HG03039 (cell line): ENCODE measurements at regions not wholly inside any gene's neighbourhood (a gene's known extent, or its start where the extent isn't known, plus 50 kb on each side); places are given as distances from the start of the nearest gene placed in this dataset.

Source experiments
- ATAC-seq: cut with Tn5 transposase; IDR thresholded peaks from one replicate; pipeline ENCODE4 v1.9.1; 2021; ENCODE audit warnings: mild to moderate bottlenecking, moderate library complexity; ENCODE audit not compliant: unreplicated experiment

DNA sequence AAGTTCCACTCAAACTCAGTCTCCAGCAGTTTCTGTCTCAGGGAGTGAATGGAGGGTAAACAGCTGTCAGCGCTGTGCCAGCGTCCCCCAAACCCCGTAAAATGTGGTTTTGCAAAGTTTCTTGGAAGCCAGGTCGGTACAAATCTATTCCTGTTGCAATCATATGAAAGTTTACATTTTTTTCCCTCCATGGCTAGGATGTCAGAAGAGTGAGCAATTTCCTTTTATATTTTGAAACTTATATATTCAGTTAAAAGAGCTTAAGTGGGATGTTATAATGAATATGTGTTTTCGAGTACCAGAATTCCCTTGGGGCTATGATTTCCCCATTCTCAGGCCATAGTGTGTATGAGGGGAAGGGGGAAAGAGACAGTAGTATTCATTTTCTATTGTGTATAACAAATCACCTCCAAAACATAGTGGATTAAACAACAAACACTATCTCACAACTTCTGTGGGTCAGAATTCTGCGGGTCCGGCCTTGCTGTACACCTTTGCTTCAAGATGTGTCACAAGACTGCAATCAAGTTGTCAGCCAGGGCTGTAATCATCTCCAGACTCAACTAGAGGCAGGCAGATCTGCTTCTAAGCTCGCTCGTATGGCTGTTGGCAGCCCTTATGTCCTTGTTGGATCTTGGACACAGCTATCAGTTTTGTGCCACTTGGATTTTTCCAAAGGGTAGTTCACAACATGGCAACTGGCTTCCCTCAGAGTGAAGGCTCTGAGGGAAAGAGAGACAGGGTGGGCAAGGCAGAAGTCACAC, 107.4 kb downstream of the SNX18 start:
- no peak for ATAC-seq

DNA sequence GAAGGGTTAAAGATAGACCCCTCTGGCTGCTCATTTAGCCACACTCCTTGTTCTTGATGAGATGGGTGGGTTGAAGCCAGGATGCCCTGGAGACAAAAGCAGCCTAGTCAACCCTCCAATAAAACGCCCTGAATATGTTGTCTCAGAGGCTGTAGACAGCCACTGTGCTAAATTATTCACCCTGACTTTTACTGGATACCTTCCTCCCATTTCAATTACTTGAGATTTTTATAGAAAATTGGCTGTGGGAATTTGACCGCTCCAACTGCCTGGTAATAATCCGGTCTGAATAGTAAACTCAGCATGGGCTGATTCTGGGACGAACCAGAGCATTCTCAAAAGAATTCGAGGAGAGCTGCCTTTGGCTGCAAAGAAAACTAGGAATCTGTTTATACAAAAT, 104.2 kb downstream of the SNX18 start:
- no peak for ATAC-seq

DNA sequence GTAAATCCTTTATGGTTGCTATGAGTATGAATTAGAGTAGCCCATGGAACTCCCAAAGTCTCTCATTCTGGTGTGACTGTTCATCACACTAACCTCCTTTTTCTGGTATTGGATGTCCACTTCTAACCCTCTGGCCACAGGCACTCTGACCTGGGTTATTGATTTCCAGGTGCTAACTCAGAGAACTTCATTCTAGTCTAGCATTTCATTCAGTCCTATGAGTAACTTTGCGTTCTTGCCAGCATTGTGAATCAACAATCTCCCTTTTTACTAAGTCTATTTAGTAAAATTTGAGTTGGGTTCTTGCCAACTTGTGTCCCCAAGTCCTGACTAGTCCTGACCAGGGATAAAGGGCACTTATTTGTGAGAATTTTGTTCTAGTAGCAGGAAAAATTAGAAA, 103.5 kb downstream of the SNX18 start:
- ATAC-seq, result no peak

DNA sequence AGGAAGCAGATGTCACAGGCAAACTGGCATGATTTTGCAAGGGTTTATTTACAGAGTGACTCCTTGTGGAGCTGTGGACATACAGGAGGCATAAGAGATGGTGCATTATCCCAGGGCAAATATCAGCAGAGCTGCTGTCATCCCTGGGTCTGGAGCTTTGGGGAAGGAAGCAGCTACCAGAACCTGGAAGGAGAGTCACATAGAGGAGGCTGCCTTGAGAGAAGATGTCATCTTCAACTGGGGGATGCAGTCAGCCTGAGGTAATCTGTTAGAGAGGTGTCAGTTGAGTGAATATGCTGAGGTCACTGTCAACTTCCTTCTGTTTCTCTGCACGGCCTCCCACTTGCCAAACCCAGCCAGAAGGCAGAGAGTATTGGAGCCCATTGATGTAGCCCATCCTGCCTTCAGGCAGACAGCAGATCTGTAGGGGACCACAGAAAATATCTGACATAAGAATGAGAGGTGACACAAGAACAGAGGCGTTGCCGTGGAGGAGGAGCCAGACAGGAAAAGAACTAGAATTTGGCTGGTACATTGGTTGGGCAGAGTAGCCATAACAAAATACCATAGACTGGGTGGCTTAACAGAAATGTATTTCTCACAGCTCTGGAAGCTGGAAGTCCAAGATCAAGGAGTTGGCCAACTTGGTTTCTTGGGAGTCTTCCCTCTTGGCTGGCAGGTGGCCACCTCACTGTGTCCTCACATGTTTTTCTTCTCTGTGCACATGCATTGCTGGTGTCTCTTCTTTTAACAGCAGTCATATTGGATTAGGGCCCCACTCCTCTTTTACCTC, 102.8 kb downstream of the SNX18 start:
- ATAC-seq, result no peak

DNA sequence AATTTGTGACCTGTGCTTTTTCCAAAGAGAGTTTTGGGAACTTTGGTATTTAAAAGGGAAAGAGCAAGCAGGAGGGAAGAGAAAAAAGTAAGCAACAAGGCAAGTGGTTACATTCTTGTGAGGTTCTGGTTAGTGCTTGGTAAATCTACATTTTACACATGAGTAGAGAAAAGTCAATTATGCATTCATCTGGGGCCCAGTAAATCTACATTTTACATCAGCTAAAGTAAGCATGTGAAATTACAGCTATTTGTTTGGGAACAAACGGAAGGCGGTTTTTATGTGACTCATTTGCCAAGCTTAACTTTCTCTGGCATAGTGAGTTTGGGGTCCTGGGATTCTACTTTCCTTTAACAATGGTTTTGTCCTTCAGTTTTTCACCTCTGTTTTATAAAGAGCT, 102.2 kb downstream of the SNX18 start:
- no peak for ATAC-seq

DNA sequence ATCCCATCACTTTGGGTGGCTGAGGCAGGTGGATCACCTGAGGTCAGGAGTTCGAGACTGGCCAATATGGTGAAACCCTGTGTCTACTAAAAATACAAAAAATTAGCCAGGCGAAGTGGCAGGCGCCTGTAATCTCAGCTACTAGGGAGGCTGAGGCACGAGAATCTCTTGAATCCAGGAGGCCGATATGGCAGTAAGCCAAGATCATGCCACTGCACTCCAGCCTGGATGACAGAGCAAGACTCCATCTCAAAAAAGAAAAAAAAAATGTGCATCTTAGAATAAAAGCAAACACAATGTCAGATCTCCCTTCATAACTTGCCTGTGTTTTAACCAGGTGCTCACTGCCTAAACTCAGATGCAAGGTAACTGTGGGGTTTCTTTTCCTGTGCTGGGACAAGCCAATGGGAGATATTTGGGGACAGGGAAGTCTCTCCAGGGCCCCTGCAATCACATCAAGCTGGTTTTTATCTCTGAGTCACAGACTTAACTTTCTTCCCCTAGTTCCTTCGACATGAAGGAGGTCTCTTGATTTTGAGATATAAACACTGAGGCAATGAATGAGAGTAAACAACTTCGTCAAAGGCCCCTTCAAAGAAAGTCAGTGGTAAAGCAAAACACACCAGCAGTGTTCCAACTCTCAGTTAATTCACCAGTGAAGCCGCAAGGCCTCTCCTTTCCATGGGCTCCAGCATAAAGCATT, 99.1 kb downstream of the SNX18 start:
- no peak for ATAC-seq

DNA sequence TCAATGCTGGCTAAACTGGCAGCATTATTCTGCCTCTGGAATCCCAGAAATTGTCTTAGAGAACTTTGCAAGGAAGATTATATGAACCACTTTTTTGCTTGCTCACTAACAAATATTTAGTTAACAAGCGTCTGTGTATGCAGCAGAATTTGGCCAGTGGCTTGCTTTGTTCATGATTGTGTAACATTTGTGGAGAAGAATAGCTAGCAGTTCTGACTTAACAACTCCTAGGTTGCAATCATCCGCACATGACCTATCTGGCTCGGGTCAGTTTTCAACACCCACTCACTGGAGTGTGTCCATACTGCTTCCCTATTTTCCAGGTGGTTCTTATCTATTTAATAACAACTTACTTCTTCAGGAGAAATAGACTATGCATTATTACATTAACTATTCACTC, 98.5 kb downstream of the SNX18 start:
- no peak for ATAC-seq

DNA sequence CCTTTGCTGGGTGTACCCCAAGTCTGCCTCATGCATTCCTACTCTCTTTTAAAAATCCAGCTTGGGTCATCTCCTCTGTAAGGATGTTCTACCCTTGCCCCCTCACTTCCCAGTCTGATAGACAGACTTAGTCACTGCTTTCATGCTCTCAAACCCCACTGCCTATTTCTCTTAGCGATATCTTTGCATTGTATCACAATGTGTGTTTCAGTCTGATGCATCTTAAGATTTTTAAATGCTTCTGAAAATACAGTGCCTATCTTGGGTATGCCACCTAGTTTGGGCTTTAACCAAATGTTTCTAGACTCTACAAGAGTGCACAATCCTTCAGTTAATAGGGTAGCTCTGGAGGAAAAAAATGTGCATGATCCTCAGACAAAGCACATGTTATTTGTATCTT, 97.8 kb downstream of the SNX18 start:
- ATAC-seq, result no peak

DNA sequence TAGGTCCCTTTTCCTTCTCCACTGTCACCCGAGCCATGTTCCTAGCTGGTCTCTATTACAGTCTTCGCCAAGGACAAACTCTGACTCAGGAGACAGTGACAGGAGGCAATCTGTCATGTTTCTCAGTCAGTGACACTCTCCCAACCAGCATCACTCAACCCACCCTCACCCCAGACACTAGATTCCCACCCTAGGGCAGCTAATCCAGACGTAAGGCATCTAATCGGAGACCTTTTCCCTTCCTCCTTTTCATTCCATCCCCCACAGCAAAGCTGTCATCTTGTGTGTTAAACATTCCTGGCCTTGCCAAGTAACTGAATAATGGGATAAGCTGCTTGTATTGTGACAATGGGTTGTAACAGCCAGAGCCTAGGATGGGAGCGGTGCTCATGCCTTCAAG, 95.2 kb downstream of the SNX18 start:
- ATAC-seq, result no peak

DNA sequence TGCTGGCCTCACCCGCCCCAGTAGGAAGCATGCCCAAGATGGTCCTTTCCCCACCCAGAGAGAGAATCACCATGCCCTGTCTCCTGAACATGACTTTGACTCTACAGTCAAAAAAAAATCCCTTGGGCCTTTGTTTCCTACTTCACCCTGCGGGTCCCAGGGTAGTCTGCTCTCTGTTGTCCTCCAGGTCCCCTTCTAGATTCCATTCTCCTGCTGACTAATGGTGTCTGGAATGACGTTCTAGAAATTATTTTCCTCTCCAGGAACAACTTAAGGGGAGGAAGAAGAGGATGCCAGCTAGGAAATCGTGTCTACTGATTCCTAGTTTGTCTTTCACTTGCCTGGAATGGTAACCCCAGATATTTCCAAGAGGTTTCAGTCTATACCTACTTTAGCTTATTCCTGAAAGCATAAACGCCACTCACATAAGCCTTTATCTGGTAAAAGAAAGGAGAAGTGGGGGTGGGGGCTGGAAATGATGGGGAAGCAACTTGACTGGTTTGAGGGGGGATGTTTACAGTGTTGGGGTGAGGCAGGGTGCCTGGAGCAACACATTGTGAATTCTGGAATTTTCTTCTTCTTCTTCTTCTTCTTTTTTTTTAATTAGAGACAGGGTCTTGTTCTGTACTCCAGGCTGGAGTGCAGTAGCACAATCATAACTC, 93.9 kb downstream of the SNX18 start:
- no peak for ATAC-seq

DNA sequence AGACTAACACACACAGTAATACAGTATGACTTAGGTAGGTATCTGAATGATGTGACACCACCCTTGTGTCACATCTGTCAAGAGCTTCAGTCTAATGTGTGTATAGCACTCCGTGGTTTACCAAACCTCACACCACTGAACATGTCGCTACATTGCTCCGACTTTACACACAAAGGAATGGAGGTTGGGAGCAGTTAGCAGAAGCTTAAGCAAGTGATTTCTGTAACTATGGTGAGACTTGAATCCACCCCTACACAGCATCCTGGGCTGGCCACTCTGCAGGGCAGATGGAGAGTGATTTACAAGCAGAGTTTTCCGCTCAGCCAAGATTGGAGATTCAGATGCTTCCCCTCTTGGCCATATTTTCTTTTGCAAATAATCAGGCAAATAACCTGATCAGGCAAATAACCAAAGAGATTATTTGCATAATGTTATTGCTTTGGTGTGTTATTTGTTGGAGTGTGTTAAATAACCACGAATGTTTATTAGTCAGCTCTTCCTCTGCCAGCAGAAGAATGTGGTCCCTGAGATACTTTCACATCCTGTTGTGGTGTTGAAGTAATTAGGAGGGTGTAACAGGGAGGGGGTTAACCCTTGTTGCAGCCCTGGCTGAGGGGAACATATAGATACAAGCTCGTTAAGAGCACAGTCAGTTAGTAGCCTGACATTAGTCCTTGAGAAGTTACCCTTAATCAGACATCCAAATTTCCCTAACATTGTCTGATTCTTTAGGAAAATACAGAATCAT, 92.8 kb downstream of the SNX18 start:
- ATAC-seq, result peak; percentile 88

DNA sequence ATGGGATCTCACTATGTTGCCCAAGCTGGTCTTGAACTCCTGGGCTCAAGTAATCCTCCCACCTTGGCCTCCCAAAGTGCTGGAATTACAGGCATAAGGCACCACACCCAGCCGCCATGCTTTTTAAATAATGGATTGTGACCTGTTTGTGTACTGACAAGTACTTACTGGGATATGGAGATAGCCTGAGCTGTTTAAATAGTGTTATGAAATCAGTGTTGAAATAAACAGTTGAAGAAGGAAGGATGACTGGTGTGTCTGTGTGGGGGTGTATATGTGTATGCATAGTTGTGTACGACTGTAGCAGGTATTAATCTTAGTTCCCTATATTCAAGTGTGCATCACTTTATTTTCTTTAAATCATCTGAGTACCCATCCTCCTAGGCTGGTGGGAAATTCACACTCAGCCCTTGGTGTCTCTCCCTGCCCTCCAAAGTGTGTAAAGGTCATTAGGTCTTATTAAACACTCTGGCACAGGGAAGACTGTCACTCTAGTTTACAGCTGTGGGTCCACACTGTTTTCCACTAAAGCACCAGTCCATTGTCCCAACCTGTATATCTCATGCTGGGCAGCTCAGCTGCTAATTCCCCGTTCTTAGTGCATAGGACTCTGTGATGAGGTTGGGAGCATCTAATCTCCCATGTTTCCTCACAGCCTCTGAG, 91.0 kb downstream of the SNX18 start:
- no peak for ATAC-seq

DNA sequence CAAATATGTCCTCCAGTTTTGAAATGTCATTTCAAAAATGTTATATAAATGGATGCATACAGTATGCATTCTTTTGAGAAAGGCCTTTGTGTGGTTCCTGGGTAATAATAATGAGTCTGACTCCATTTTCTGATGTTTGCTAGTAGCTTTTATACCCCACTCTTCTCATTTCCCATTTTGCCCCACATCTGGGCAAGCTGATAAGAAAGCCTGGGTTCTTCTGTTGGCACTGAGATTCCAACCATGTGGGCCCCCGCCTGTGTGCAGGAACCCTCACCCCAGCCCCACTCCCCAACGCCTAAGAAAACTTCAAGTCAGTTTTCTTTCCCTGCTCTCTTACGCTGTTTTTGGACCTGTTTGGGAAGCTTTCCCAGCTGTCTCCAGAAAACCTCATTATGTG, 89.4 kb downstream of the SNX18 start:
- ATAC-seq, result no peak

DNA sequence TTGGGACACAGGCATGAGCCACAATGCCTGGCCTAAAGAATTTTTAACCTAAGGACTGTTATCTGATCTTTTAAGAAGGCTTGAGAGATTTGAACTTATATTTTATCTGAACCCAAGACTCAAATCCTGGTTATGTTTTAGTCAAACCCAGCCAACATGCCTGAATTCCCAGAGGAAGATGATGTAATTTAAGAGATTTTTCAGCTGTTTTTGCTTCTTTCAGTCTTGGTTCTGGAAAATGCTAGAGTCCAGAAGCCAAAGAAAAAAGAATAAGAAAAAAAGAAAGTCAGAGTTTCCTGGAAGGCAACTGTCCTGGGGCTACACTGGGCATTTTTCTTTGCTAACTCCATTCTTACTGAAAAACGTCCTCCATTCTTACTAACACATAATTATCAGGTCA, 85.8 kb downstream of the SNX18 start:
- no peak for ATAC-seq

DNA sequence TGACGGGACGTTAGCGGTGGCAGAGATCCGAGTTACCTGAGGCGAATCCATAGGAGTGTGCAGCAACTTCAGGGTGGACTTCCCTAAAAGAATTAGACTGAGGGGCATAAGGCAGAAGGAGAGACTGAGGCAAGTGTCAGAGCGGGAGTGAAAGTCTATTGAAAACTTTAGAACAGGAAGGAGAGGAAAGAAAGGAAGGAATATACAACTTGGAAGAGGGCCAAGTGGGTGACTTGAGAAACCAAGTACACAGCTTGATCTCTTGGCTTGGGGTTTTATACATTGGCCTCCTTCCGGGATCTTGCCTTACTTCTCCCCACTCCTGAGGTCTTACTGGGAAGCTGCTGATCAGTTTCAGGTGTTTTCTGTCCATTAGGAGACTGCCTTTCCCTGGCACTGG, 84.9 kb downstream of the SNX18 start:
- ATAC-seq, result no peak

DNA sequence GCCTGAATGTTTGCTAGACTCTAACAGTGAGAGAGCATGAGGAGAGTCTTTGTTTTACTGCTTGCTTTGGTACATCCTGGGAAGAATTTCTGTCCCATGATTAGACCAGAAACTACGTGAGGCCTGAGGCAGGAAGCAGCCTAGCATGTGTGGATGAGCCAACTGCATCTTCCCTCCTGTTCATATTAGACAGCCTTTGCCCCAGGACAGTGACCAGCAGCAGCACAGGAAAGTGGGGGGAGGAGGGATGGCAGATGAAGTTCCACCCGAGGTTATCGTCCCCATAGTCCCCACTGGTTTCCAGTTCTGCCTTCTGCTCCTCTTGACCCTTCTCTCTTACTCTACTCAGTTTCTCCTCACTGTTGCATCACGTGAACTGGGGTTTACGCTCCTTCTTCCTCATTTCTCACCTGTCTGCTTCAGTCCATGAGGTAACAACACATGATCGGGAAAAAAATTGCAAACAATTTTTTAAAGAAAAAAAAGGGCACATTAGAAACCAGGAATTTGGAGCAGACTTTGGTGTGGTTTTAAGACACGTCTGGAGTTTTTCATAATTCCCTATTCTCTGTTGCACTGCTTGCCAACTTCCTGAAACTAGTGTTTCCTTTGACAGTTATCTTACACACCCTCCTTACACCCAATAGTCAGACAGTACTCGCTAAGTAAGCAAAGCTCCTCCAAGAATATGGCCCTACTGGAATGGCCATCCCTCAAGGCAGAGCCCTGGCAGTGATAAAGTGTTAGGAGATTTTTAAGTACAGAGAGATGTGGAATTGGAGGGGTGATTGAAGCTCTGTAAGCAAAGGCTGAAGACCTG, 84.1 kb downstream of the SNX18 start:
- no peak for ATAC-seq
